ENCODE measurements at regions not wholly inside any gene's neighbourhood (a gene's known extent, or its start where the extent isn't known, plus 50 kb on each side); places are given as distances from the start of the nearest gene placed in this dataset.

DNA sequence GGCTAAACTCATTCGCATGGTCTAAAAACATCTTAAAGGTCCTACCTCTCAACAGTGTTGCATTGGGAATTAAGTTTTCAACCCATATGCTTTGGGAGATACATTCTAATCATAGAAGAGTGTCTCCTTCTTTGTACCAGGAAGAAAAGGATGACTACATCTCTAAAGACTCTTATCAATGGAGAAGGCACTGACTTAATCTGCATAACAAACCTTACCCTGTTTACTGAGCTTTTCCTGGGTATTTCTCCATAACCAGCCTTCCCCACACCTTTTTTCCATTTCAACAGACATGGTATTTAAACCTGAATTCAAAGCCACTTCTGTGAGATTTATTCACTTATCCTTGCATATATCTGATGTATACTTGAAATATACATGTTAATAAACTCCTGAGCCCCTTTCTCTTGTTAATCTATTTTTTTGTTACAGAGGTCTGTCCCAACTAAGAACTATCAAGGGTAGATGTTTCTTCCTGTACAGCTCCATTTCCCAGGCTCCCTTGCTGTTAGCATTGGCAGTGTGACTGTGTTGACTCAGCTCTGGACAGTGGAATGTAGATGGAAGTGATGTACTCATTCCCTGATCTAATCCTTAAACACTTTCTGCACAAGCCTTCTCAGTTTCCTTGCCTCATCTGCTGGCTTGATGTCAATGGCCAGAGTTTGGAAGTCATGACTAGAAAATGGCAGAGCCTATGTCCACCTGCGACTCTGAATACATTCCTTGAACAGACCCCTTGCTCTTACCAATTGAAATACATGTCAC is 148.9 kb upstream of the CPEB2 start:
- H3K4me1 Mint-ChIP-seq (ENCODE audit: low read depth), result peaks cover 8% of the 10 kb centered on the region
- H3K36me3 Mint-ChIP-seq (ENCODE audit: low read depth), result no peaks in the 10 kb centered on the region
- H3K9me3 Mint-ChIP-seq, result peaks cover 13% of the 10 kb centered on the region
- DNase-seq (ENCODE audit: low spot score), result no peak
- no peaks in the 10 kb centered on the region for H3K27me3 Mint-ChIP-seq (ENCODE audit: low read depth)
- H3K27ac Mint-ChIP-seq, result no peak overlapping the region
- H3K4me3 Mint-ChIP-seq, result no peak overlapping the region

DNA sequence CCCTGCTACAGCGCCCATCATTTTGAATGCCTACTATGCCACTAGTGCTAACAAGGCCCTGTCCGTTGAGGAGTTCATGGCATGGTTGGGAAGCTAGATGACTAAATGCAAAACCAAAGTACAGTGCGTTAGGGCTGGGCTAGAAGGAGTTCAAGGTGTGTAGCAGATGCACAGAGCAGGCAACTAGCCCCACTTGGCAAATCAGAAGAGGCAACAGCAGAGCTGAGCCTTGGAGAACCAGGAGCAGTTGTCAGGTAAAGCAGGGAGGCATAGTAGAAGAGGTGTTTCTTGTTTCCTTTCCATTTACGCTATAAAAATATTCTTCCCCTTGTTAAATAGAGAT is 146.6 kb upstream of the CPEB2 start:
- Mint-ChIP-seq H3K9me3 (peaks cover 13% of the 10 kb centered on the region), H3K36me3 (ENCODE audit: low read depth) (no peaks in the 10 kb centered on the region), H3K4me1 (ENCODE audit: low read depth) (peaks cover 5% of the 10 kb centered on the region), H3K4me3 (no peak overlapping the region), H3K27me3 (ENCODE audit: low read depth) (no peaks in the 10 kb centered on the region), H3K27ac (no peak overlapping the region)
- no peak for DNase-seq (ENCODE audit: low spot score)

DNA sequence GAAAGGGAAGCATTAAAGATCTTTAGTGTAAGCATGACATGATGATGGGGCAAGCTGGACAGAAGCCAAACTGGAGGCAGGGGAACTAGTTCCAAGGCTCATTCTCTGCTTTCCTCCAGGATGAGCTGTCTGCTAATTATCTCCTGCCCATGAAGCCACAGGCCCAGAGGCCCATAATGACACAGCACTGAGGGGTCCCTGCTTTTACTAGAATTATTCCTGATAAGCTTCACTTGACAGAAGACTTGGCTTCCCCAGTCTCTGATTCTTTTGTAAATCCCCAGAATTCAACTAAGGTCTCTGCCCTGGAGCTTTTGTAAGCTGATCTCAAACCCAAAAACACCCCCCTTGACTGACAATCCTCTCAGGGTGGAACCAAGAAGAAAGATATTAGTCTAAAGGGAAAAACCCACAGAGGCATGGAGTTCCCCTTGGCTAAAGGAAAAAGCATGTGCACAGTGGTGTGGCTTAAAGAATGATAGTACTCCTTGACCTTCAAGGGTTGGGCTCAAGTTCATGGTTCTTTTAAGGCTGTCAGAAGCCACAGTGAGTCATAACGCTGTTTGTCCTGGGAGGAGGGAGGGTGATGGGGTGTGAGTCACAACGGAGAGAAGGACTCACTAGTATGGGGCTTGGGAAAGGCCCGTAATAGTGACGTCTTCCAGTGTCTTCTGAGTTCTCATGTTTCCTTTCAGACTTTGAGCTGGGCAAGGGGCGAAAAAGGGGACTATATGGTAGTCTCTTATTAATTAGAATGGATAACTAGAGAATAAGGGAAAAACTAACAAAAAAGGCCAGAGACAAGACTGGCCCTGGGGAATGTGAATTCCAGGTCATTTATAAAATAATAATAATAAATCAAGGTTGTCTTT is 146.0 kb upstream of the CPEB2 start:
- no peak overlapping the region for H3K4me3 Mint-ChIP-seq
- H3K4me1 Mint-ChIP-seq (ENCODE audit: low read depth), result peaks cover 5% of the 10 kb centered on the region
- DNase-seq (ENCODE audit: low spot score), result peak; percentile 84
- no peaks in the 10 kb centered on the region for H3K36me3 Mint-ChIP-seq (ENCODE audit: low read depth)
- no peaks in the 10 kb centered on the region for H3K27me3 Mint-ChIP-seq (ENCODE audit: low read depth)
- peaks cover 13% of the 10 kb centered on the region for H3K9me3 Mint-ChIP-seq
- H3K27ac Mint-ChIP-seq, result no peak overlapping the region

DNA sequence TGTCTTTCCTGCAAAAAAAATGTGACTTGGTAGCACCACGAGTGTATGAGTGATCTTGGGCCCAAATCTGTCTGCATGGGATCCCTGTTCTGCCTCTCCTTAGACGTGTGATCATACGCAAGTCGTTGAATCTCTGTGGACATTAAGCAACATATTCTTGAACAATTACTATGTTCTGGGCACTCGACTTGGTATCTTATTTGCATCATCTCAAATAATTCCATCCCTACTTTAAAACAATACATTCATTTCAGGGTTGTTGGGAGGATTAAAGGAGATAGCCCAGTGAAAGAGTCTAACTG is 145.4 kb upstream of the CPEB2 start:
- no peaks in the 10 kb centered on the region for H3K27me3 Mint-ChIP-seq (ENCODE audit: low read depth)
- H3K4me3 Mint-ChIP-seq, result no peak overlapping the region
- no peak for DNase-seq (ENCODE audit: low spot score)
- no peaks in the 10 kb centered on the region for H3K36me3 Mint-ChIP-seq (ENCODE audit: low read depth)
- H3K27ac Mint-ChIP-seq, result no peak overlapping the region
- peaks cover 5% of the 10 kb centered on the region for H3K4me1 Mint-ChIP-seq (ENCODE audit: low read depth)
- peaks cover 13% of the 10 kb centered on the region for H3K9me3 Mint-ChIP-seq

DNA sequence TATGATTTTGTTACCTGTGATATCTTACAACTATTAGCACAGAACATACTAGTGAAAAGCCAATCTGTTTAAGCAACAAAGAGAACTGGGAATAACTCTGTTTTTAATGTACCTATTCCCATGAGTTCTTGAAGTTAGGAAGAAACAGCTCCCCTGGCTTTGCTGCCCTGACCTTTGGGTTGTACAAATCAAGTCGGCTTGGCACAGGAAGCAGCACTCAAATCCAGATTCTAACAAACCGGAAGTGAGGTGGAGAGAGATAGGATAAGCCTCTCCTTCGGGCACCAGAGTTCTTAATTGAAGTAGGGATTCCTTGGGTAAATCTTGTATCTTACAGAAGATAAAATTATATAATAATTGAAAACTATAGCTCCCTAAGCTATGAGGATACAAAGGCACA is 144.8 kb upstream of the CPEB2 start:
- no peak for DNase-seq (ENCODE audit: low spot score)
- H3K27me3 Mint-ChIP-seq (ENCODE audit: low read depth), result no peaks in the 10 kb centered on the region
- H3K4me3 Mint-ChIP-seq, result no peak overlapping the region
- H3K4me1 Mint-ChIP-seq (ENCODE audit: low read depth), result peaks cover 5% of the 10 kb centered on the region
- no peaks in the 10 kb centered on the region for H3K36me3 Mint-ChIP-seq (ENCODE audit: low read depth)
- peaks cover 13% of the 10 kb centered on the region for H3K9me3 Mint-ChIP-seq
- no peak overlapping the region for H3K27ac Mint-ChIP-seq

DNA sequence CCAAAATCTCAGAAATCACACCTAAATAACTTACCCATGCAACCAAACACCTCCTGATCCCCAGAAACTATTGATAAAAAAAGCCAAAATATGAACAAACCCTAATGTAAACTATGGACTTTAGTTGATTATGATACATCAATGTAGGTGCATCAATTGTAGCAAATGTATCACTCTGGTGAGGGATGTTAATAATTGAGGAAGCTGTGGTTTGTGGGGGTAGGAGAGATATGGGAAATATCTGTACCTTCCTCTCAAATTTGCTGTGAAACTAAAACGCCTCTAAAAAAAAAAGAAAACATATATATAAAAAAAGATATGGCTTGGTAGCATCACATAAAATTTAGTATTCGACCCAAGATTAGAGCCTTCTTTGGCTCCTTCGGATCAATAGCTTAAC is 144.3 kb upstream of the CPEB2 start:
- H3K27ac Mint-ChIP-seq, result no peak overlapping the region
- no peaks in the 10 kb centered on the region for H3K27me3 Mint-ChIP-seq (ENCODE audit: low read depth)
- peaks cover 5% of the 10 kb centered on the region for H3K4me1 Mint-ChIP-seq (ENCODE audit: low read depth)
- no peak overlapping the region for H3K4me3 Mint-ChIP-seq
- H3K36me3 Mint-ChIP-seq (ENCODE audit: low read depth), result no peaks in the 10 kb centered on the region
- DNase-seq (ENCODE audit: low spot score), result no peak
- H3K9me3 Mint-ChIP-seq, result peaks cover 13% of the 10 kb centered on the region

DNA sequence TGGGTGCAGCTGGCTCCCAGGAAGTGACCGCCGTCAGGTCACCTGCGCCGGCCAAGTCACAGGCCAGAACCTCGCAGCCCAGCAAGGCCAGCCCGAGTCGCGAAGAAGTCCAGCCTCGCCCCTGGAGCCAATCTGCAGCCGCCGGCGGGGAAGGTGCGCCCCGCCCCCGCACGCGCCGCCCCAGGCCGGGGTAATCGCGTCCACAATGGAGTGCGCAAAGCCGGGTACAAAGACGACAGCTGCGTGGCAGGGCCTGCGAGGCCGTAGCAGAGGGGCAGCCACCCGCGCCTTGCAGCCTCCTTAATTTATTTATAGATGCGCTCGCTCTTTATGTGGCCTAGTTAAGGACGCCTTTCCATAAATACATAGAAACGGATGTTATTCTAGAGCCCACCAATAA is 139.4 kb upstream of the CPEB2 start:
- Mint-ChIP-seq H3K4me3 (no peak overlapping the region), H3K4me1 (ENCODE audit: low read depth) (no peaks in the 10 kb centered on the region), H3K27me3 (ENCODE audit: low read depth) (no peaks in the 10 kb centered on the region), H3K27ac (no peak overlapping the region), H3K9me3 (no peaks in the 10 kb centered on the region), H3K36me3 (ENCODE audit: low read depth) (no peaks in the 10 kb centered on the region)
- DNase-seq (ENCODE audit: low spot score), result no peak

DNA sequence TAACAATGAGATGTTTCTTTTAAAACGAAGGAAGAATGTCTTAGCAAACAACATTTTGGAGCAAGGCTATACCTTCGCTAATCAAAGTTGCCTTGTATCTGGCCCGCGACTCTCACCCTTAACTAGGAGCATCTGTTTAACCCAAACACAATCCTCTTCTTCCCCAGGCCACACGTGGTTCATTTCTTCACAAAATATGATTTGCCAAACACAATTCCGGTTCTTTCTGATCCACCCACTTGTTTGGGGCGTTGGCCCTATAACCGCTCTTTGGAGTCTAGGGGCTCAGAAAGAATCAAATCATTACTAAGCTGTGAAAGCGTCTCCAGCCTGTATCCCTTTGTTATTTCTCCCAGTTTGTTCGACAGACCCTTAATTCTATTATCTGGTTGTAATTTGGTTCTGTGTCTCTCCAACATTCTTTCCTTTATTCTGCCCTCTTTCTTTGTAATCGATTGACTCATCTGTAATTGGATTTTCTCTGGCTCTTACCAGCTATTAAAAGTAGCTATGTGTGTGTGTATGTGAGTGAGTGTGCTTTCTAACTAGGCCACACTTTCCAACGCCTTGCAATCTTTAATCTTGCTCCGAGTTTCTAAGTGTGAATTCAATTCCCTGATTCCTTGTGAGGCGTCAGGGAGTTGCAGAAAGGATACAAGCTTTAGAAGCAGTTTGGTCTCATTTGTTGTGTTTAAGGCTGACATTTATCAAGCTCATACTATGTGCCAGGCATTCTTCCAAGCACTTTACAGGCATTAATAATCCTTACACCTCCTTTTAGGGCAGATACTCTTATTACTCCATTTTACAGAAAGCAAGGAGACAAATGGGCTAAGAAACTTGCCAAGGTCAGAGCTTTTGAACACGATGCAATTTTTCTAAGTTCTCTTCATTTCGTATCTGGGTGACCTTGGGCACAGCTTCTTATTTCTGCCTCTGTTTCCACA is 138.6 kb upstream of the CPEB2 start:
- H3K4me1 Mint-ChIP-seq (ENCODE audit: low read depth), result no peaks in the 10 kb centered on the region
- no peak overlapping the region for H3K27ac Mint-ChIP-seq
- no peak for DNase-seq (ENCODE audit: low spot score)
- H3K36me3 Mint-ChIP-seq (ENCODE audit: low read depth), result no peaks in the 10 kb centered on the region
- H3K9me3 Mint-ChIP-seq, result no peaks in the 10 kb centered on the region
- no peak overlapping the region for H3K4me3 Mint-ChIP-seq
- H3K27me3 Mint-ChIP-seq (ENCODE audit: low read depth), result no peaks in the 10 kb centered on the region

DNA sequence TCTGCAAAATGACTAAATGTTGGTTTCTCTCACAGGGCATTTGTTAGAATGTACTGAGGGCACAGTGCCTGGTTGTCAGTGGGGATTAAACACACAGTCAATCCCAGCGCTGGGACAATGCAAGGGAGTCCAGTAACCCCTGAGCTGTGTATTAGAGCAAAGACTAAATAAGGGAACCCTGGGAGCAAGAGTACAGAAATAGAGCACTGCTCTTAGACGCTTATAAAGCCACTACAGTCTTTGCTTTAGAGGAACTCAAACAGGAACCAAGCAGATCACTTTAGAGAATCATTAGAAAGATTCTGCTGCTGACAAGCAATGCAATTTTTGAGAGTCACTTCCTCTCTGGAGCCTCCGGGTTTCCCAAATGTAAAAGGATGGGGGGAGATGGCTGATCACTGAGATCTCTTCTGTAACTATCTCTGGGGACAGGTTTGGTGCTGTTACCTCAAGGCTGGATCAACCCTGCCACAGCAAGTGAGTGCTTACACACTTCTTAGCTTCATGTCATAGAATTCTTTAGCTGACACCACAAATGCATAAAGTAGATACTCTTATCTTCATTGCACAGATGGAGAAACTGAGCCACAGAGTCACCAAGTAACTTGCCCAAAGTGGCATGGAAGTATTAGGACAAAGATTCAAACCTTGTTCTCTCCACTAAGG is 137.8 kb upstream of the CPEB2 start:
- Mint-ChIP-seq H3K4me3 (no peak overlapping the region), H3K27me3 (ENCODE audit: low read depth) (no peaks in the 10 kb centered on the region), H3K9me3 (no peaks in the 10 kb centered on the region), H3K27ac (no peak overlapping the region), H3K36me3 (ENCODE audit: low read depth) (no peaks in the 10 kb centered on the region), H3K4me1 (ENCODE audit: low read depth) (no peaks in the 10 kb centered on the region)
- no peak for DNase-seq (ENCODE audit: low spot score)

DNA sequence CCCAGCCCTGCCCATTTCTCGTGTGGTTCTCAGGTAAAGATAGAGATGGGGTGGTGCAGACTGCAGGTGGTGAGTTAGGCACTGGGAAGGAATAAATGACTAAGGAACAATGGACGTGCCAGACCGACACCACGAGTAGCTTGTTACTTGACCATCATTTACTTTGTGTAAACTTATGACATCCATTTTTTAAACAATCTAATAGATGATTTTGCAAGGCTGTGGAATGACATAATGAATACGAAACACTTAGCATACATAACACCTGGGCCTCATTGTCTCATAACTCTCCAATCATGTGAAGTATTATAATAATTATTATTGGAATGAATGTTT is 137.3 kb upstream of the CPEB2 start:
- H3K27me3 Mint-ChIP-seq (ENCODE audit: low read depth), result no peaks in the 10 kb centered on the region
- no peak for DNase-seq (ENCODE audit: low spot score)

DNA sequence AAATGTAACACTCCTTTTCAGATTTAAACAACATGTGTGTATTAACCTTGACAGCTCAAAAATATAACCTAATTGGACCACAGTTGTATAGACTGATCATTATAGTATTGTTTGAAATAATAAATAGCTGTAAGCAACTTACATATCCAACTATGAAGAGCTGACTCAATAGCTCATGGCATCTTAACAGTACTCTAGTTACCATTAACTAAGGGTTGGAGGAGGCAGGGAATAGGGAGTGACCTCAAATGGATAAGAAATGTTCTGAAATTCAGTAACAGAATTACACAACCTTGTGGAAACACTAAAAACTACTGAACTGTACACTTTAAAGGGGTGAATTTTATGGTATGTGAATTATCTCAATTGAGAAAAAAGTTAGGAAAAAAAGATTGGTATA is 136.5 kb upstream of the CPEB2 start:
- H3K4me1 Mint-ChIP-seq (ENCODE audit: low read depth), result no peaks in the 10 kb centered on the region
- no peak overlapping the region for H3K4me3 Mint-ChIP-seq
- no peak for DNase-seq (ENCODE audit: low spot score)
- H3K9me3 Mint-ChIP-seq, result no peaks in the 10 kb centered on the region
- H3K27me3 Mint-ChIP-seq (ENCODE audit: low read depth), result no peaks in the 10 kb centered on the region
- H3K27ac Mint-ChIP-seq, result no peak overlapping the region
- no peaks in the 10 kb centered on the region for H3K36me3 Mint-ChIP-seq (ENCODE audit: low read depth)

More for the DNA sequence above, 137.3 kb upstream of the CPEB2 start:
- no peak overlapping the region for H3K4me3 Mint-ChIP-seq
- H3K9me3 Mint-ChIP-seq, result no peaks in the 10 kb centered on the region
- no peak overlapping the region for H3K27ac Mint-ChIP-seq
- no peaks in the 10 kb centered on the region for H3K4me1 Mint-ChIP-seq (ENCODE audit: low read depth)
- H3K36me3 Mint-ChIP-seq (ENCODE audit: low read depth), result no peaks in the 10 kb centered on the region

DNA sequence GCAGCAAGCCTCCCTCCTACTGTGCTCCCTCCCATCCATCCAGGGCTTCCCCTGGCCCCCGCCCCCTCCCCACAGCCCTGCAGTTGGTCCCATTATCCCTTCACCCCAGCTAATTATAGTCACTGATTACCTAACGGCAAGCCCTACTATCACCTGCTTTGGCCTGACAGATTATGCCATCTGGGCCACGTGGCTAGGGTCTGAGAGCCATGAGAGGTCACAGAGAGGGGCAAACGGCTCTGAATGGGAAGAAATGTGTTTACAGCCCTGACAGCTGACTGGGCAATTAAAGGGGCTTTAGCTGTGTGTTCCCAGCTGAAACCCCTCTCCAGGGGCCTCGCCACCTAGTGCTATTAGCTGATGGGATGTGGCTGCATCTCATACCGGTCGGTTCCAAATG is 134.4 kb upstream of the CPEB2 start:
- Mint-ChIP-seq H3K4me1 (ENCODE audit: low read depth) (no peaks in the 10 kb centered on the region), H3K36me3 (ENCODE audit: low read depth) (no peaks in the 10 kb centered on the region), H3K27me3 (ENCODE audit: low read depth) (no peaks in the 10 kb centered on the region), H3K4me3 (no peak overlapping the region), H3K9me3 (no peaks in the 10 kb centered on the region), H3K27ac (no peak overlapping the region)
- no peak for DNase-seq (ENCODE audit: low spot score)

DNA sequence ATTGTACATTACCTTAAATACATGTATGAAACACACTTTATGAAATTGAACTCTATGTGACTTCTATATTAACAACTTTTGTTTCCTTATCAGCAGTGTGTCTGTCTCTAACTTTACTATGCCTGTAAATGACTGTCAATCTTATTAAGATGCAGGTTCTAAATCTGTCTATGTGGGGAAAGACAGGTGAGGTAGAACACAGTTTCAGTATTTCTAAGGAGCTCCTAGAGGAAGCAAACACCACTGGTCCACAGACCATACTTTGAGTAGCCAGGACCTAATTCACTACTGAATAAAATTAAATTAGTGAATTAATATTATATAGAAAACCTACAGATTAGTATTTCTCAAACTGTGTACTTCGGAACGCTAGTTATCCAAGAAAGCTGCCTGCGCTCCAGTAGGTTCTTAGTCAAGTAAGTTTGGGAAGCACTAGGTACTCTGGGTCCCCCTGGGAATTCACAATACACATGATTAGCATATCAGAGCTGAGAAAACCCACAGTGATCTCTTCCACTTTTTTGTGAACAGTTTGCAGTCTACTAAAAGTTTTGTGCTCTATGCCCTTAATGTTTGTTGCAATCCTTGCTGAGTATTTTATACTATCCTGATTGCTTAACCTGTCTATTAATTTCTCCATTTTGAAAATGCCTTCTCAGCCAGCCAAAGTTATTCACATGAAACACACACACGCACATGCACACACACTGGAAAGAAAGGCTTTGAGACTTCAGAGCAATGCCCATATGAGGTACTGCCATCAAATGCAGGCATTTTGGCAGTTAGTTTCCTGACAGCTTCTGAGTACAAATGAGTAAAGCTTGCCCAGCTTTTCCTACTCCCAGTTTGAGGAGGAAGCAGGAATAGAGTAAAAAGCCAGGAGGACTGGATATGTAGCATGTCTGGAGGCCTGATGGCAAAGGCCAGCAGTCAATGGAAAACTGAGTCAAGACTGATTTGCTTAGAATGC is 133.6 kb upstream of the CPEB2 start:
- Mint-ChIP-seq H3K27ac (no peak overlapping the region), H3K27me3 (ENCODE audit: low read depth) (no peaks in the 10 kb centered on the region), H3K4me1 (ENCODE audit: low read depth) (no peaks in the 10 kb centered on the region), H3K9me3 (no peaks in the 10 kb centered on the region), H3K4me3 (no peak overlapping the region), H3K36me3 (ENCODE audit: low read depth) (no peaks in the 10 kb centered on the region)
- DNase-seq (ENCODE audit: low spot score), result no peak
